Upper lobe of left lung (tissue), 6 donors: ENCODE measurements at regions not wholly inside any gene's neighbourhood (a gene's known extent, or its start where the extent isn't known, plus 50 kb on each side); places are given as distances from the start of the nearest gene placed in this dataset.

ENCODE experiments used
- ATAC-seq, 2 donors: fragments of 200-7000 bp; cut with Tn5 transposase; one replicate each; pipeline ENCODE4 v1.9.1; 2022; ENCODE audit warnings: mild to moderate bottlenecking in 2 of 2, moderate library complexity in 2 of 2; ENCODE audit not compliant: low FRiP score in 2 of 2
- DNase-seq, 2 donors: peaks; one replicate each; pipeline ENCODE4 v3.0.0-alpha.2; 2019 to 2020
- H3K27ac ChIP-seq, 4 donors: fragments of 200-600 bp; sonication (generic); one replicate each; pipeline ENCODE4 v1.5.1; 2016 to 2019
- H3K27me3 ChIP-seq, 4 donors: fragments of 200-600 bp; sonication (generic); one replicate each; pipeline ENCODE4 v1.5.1; 2017 to 2019
- H3K36me3 ChIP-seq, 4 donors: fragments of 200-600 bp; sonication (generic); one replicate each; pipeline ENCODE4 v1.5.1; 2016 to 2019
- H3K4me1 ChIP-seq, 4 donors: fragments of 200-600 bp; sonication (generic); one replicate each; pipeline ENCODE4 v1.5.1; 2018 to 2019
- H3K4me3 ChIP-seq, 4 donors: fragments of 200-600 bp; sonication (generic); one replicate each; pipeline ENCODE4 v1.5.1; 2017 to 2019; ENCODE audit warnings: mild to moderate bottlenecking in 2 of 4, moderate library complexity in 1 of 4
- H3K9me3 ChIP-seq, 4 donors: fragments of 200-600 bp; sonication (generic); one replicate each; pipeline ENCODE4 v1.5.1; 2018 to 2019
- EP300 ChIP-seq, 4 donors: sonication (generic); formaldehyde crosslinking; IDR thresholded peaks; one replicate each; pipeline ENCODE4 v1.5.1; 2017; ENCODE audit warnings: antibody characterized with exemption in 4 of 4, control low read depth in 2 of 4
- POLR2A ChIP-seq, 4 donors: fragments of 450-650 bp; IDR thresholded peaks; one replicate each; pipeline ENCODE4 v1.5.1; 2016 to 2017; ENCODE audit warnings: antibody characterized with exemption in 4 of 4, mild to moderate bottlenecking in 2 of 4
- POLR2AphosphoS5 ChIP-seq, 2 donors: sonication (generic); formaldehyde crosslinking; IDR thresholded peaks; one replicate each; pipeline ENCODE4 v1.5.1; 2017; ENCODE audit warnings: antibody characterized with exemption in 2 of 2
- WGBS, 2 donors: methylation state at CpG; one replicate each; pipeline ENCODE4 v1.1.5; 2017 to 2018; 5-methylcytosine and 5-hydroxymethylcytosine counted together
- TF ChIP-seq, protein P1 (sequence below), 6 experiments: fragments of 450-650 bp in 4 of 6; fragments of 200-600 bp in 2 of 6; sonication (generic) in 2 of 6; IDR thresholded peaks; one replicate each; pipeline ENCODE4 v1.5.1; 2016 to 2019; ENCODE audit warnings: antibody characterized with exemption in 6 of 6
- donor health status: DM: no; HTN: no; CAD: no; lungs with moderate emphysema.
- donor health status: DM: no; HTN: yes; CAD: no; lungs with severe emphysema.

DNA sequence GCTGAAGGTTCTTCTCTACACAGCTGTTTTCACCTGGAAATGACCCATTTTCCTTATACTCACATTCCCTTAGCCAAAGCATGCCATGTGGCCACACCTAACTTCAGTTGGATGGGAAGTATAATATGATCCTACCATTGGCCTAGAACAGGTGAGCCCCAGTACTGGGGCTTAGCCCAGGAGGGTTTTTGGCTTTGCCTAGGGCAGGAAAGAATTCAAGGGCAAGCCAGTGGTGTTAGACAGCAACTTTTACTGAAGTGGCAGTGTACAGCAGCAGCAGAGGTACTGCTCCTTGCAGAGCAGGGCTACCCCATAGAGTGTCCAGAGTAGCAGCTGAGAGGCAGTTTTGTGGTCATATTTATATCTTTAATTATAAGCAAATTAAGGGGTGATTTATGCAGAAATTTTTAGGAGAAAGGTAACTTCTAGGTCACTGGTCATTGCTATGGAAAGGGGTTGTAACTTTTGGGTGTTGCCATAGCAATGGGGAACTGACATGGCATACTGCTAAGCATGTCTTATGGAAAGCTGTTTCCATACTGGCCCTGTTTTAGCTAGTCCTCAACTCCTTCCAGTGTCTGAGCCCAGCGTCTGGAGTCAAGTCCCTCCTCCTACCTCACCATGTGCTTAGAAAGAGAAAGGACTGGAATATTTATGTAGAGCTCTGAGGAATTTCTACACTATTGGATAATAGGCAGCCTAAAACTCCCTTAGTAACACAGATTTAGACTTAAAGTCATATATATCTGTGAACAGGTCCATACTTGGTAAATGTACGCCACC lies 109.0 kb upstream of the DTNA start:
- no peak for DNase-seq
- TF ChIP-seq, protein P1, sequence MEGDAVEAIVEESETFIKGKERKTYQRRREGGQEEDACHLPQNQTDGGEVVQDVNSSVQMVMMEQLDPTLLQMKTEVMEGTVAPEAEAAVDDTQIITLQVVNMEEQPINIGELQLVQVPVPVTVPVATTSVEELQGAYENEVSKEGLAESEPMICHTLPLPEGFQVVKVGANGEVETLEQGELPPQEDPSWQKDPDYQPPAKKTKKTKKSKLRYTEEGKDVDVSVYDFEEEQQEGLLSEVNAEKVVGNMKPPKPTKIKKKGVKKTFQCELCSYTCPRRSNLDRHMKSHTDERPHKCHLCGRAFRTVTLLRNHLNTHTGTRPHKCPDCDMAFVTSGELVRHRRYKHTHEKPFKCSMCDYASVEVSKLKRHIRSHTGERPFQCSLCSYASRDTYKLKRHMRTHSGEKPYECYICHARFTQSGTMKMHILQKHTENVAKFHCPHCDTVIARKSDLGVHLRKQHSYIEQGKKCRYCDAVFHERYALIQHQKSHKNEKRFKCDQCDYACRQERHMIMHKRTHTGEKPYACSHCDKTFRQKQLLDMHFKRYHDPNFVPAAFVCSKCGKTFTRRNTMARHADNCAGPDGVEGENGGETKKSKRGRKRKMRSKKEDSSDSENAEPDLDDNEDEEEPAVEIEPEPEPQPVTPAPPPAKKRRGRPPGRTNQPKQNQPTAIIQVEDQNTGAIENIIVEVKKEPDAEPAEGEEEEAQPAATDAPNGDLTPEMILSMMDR (IDR thresholded peaks at IDR 0.05): no peak
- TF ChIP-seq POLR2A (IDR thresholded peaks at IDR 0.05) (no peak), POLR2AphosphoS5 (IDR thresholded peaks at IDR 0.05) (no peak), EP300 (IDR thresholded peaks at IDR 0.05) (no peak)
- ATAC-seq: no peak
- Histone ChIP-seq H3K27me3 (no peaks in the 10 kb centered on the region), H3K4me3 (no peak overlapping the region), H3K4me1 (no peaks in the 10 kb centered on the region), H3K36me3 (no peaks in the 10 kb centered on the region), H3K9me3 (no peaks in the 10 kb centered on the region), H3K27ac (no peak overlapping the region)
- WGBS, 2 donors: 71 to 86% methylated on average over 2 of the region's 2 CpGs

DNA sequence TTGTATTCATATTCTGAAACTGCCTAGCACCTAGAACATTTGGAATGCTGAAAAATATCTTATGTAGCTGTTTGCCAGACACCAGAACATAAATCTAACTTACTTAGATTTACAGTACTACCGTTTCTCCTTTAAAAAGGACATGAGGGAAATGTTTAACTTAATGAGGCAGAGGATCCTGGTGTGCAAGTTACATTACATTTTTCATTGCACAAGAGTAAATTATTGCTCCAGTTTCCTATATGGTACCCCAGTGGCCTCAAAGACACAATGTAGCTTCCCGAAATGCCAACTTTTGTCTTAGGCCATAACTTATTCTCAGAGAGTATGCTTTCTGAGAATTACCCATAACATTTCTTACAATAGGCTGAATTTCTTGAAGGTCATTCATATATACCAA lies 105.5 kb upstream of the DTNA start:
- Histone ChIP-seq H3K4me3 (no peak overlapping the region), H3K9me3 (no peaks in the 10 kb centered on the region), H3K4me1 (no peaks in the 10 kb centered on the region), H3K27ac (no peak overlapping the region), H3K36me3 (no peaks in the 10 kb centered on the region), H3K27me3 (no peaks in the 10 kb centered on the region)
- DNase-seq (no peak), ATAC-seq (no peak)
- no peak for TF ChIP-seq POLR2AphosphoS5 (IDR thresholded peaks at IDR 0.05)
- TF ChIP-seq POLR2A (IDR thresholded peaks at IDR 0.05): no peak
- 51 to 54% methylated on average over 2 of the region's 2 CpGs for WGBS, 2 donors

DNA sequence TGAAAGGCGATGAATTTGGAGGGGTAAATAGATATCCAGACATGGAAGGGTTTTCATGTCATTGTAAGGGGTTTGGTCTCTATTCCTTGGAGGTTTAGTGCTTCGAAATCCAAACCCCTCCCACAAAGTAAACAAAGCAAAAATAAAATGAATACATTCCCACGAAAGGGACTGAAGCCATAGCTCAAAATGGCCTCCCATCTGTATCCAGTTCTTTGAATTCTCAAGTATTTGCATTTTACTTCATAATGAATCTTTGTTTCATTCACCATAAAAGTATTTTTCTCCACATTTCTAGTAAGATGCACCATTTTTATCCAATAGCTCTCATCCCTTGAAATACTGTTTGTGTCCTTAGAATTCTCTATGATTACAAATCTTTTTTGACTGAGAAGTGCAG lies 103.2 kb upstream of the DTNA start:
- no peak for DNase-seq
- no peak for TF ChIP-seq EP300 (IDR thresholded peaks at IDR 0.05)
- no peak for TF ChIP-seq POLR2AphosphoS5 (IDR thresholded peaks at IDR 0.05)
- TF ChIP-seq POLR2A (IDR thresholded peaks at IDR 0.05): no peak
- TF ChIP-seq, protein P1 (IDR thresholded peaks at IDR 0.05): no peak
- H3K4me1 ChIP-seq: no peaks in the 10 kb centered on the region
- no peaks in the 10 kb centered on the region for H3K36me3 ChIP-seq
- WGBS, 2 donors: 68 to 76% methylated on average over 3 of the region's 3 CpGs
- H3K9me3 ChIP-seq: no peaks in the 10 kb centered on the region
- no peak for ATAC-seq
- H3K4me3 ChIP-seq: no peak overlapping the region
- no peaks in the 10 kb centered on the region for H3K27me3 ChIP-seq
- H3K27ac ChIP-seq: no peak overlapping the region

DNA sequence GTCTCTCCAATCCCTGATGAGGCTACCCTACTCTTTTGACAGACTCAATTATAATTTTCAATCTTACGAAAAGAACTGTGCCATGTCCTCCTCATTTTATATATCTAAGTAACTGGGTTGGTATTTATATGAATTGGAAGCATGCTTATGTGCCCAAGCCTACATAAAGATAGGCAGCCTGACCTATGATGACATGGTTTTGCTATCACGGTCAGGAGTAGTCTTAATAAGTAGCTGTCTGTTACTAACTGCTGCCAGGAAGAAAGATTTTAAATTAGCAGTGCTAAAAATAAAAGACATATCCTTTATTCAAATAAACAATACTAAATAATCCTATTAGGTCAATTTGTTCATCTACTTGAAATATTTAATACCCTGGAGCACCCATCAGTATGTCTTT lies 102.0 kb upstream of the DTNA start:
- TF ChIP-seq, protein P1 (IDR thresholded peaks at IDR 0.05): no peak
- TF ChIP-seq EP300 (IDR thresholded peaks at IDR 0.05): no peak
- no peak for TF ChIP-seq POLR2AphosphoS5 (IDR thresholded peaks at IDR 0.05)
- TF ChIP-seq POLR2A (IDR thresholded peaks at IDR 0.05): no peak
- Histone ChIP-seq H3K4me1 (no peaks in the 10 kb centered on the region), H3K36me3 (no peaks in the 10 kb centered on the region), H3K9me3 (no peaks in the 10 kb centered on the region), H3K27me3 (no peaks in the 10 kb centered on the region), H3K4me3 (no peak overlapping the region), H3K27ac (no peak overlapping the region)
- ATAC-seq: no peak
- 75 to 85% methylated on average over 2 of the region's 2 CpGs for WGBS, 2 donors
- DNase-seq: no peak

DNA sequence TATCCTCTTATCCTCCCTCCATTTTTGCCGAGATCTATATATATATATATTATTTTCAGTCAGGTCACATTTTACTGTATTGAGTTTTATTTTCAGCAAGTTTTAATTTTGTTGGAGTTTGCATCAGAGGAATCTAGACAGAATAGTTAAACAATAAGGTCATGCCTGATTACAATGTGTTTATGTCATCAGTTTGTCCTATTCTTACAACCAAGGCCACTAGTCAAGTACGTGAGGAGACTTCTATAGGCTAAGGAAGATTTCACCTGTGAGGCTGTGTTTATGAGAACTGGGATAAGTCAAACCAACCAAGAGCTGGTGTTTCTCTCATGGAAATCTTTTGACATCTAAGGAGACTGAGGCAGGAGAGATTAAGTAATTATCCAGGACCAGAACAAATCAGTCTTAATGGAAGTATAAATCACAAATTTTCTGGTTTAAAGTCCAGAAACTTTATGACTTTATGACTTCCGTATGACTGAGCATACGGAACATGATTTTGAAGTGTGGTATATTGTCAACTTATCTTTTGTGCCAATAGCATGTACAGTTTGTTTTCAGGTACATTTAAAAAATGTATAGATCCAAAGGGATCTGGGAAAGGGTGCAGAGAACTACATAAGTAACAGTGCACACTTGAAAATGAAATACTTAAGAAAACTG lies 100.0 kb upstream of the DTNA start:
- 83 to 84% methylated on average over 4 of the region's 4 CpGs for WGBS, 2 donors
- Histone ChIP-seq H3K4me1 (no peaks in the 10 kb centered on the region), H3K27ac (no peak overlapping the region), H3K4me3 (no peak overlapping the region), H3K36me3 (no peaks in the 10 kb centered on the region), H3K9me3 (no peaks in the 10 kb centered on the region), H3K27me3 (no peaks in the 10 kb centered on the region)
- DNase-seq: no peak
- ATAC-seq: no peak
- TF ChIP-seq POLR2A (IDR thresholded peaks at IDR 0.05): no peak
- TF ChIP-seq, protein P1 (IDR thresholded peaks at IDR 0.05): no peak
- no peak for TF ChIP-seq POLR2AphosphoS5 (IDR thresholded peaks at IDR 0.05)
- TF ChIP-seq EP300 (IDR thresholded peaks at IDR 0.05): no peak
